Stimulated activated naive CD4-positive, alpha-beta T cell (primary cell): ENCODE measurements at regions not wholly inside any gene's neighbourhood (a gene's known extent, or its start where the extent isn't known, plus 50 kb on each side); places are given as distances from the start of the nearest gene placed in this dataset.

Source experiments
- DNase-seq, 6 experiments: peaks; one replicate each; lab custom pipeline; 2025; lab: John Stamatoyannopoulos, UW

GRCh38 chr17:27391427-27391826 lies 64.8 kb upstream of the KSR1 start:
- DNase-seq = no peak

GRCh38 chr17:27396045-27396444 lies 60.2 kb upstream of the KSR1 start:
- no peak for DNase-seq

GRCh38 chr17:27396941-27397340 lies 59.3 kb upstream of the KSR1 start:
- DNase-seq = no peak

- DNase-seq = no peak
Observed at GRCh38 chr17:27398691-27399090, 57.6 kb upstream of the KSR1 start.

GRCh38 chr17:27400991-27401390 lies 55.3 kb upstream of the KSR1 start:
- no peak for DNase-seq

DNA sequence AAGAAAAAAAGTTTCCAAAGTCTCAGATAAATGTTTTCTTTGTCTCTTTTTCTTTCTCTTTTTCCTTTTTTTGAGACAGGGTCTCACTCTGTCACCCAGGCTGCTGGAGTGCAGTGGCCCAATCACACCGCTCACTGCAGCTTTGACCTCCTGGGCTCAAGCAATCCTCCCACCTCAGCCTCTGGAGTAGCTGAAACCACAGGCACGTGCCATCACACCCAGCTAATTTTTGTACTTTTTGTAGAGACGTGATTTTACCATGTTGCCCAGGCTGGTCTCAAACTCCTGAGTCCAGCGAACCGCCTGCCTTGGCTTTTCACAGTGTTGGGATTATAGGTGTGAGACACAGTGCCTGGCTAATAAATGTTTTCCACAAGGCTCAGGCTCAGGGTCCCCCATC lies 53.3 kb upstream of the KSR1 start:
- no peak for DNase-seq

GRCh38 chr17:27403480-27404005 lies 52.7 kb upstream of the KSR1 start:
- no peak for DNase-seq

GRCh38 chr17:27404676-27405075 lies 51.6 kb upstream of the KSR1 start:
- no peak for DNase-seq
